ENCODE measurements at regions not wholly inside any gene's neighbourhood (a gene's known extent, or its start where the extent isn't known, plus 50 kb on each side); places are given as distances from the start of the nearest gene placed in this dataset.

GRCh38 chr2:236499691-236500578 lies 69.7 kb upstream of the ACKR3 start:
- no peak for TF ChIP-seq CTCF (conservative IDR thresholded peaks at IDR 0.05; ENCODE audit: low read depth, low read length)
- no peak for TF ChIP-seq EZH2phosphoT487 (IDR thresholded peaks at IDR 0.05; ENCODE audit: borderline replicate concordance, low read length)
- no peak for TF ChIP-seq EZH2 (IDR thresholded peaks at IDR 0.05; ENCODE audit: low read length, unreplicated experiment)

Measured in PC-3 (cell line).